ENCODE measurements at regions not wholly inside any gene's neighbourhood (a gene's known extent, or its start where the extent isn't known, plus 50 kb on each side); places are given as distances from the start of the nearest gene placed in this dataset.

GRCh38 chr3:31159331-31160039 is 265.0 kb upstream of the GADL1 start:
- H3K27me3 ChIP-seq (ENCODE audit: control insufficient read depth, insufficient read depth, low read length), result no peaks in the 10 kb centered on the region
- H3K4me3 ChIP-seq (ENCODE audit: low read depth, low read length), result no peak overlapping the region
- DNase-seq (ENCODE audit: low read depth, low spot score), result no peak
- no peaks in the 10 kb centered on the region for H3K9me3 ChIP-seq (ENCODE audit: control insufficient read depth, insufficient read depth, low read length)
- POLR2A ChIA-PET, result no interaction called here
- no peak overlapping the region for H3K27ac ChIP-seq (ENCODE audit: low read depth, low read length)
- no peak for TF ChIP-seq CTCF (IDR thresholded peaks at IDR 0.05; ENCODE audit: low read depth, low read length)
- CTCF ChIA-PET, result interaction anchor here (0.7 kb wide), 1 partner anchor 900 kb away, joined by 5 read pairs; no protein-coding TSS in a partner anchor

DNA sequence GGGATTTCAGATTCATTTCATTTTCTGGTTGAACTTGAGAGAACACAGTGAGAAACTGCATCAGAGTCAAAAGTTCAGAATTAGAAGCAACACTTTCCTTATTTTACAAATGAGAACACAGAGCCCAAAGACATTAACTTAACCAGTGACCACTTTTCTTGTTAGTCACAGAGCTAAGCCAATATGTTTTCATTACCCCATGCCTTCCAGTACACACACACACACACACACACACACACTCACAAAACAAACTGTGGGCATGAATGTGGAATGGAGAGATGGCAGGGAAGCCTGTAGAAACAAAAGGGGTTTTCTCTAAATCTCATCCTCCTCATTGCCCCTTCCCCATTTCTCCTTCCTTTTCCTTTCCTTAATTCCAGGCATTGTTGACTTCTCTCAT is 267.4 kb upstream of the GADL1 start:
- H3K9me3 ChIP-seq (ENCODE audit: control insufficient read depth, insufficient read depth, low read length), result no peaks in the 10 kb centered on the region
- TF ChIP-seq CTCF (IDR thresholded peaks at IDR 0.05; ENCODE audit: low read depth, low read length), result no peak

GRCh38 chr3:31164381-31164780 is 269.9 kb upstream of the GADL1 start:
- no peak for DNase-seq (ENCODE audit: low read depth, low spot score)
- H3K9me3 ChIP-seq (ENCODE audit: control insufficient read depth, insufficient read depth, low read length), result no peaks in the 10 kb centered on the region
- no peaks in the 10 kb centered on the region for H3K27me3 ChIP-seq (ENCODE audit: control insufficient read depth, insufficient read depth, low read length)
- ChIA-PET CTCF (no interaction called here), POLR2A (interaction anchor here (0.7 kb wide), 1 partner anchor 1222 kb away, joined by 3 read pairs; no protein-coding TSS in a partner anchor)
- no peak overlapping the region for H3K27ac ChIP-seq (ENCODE audit: low read depth, low read length)
- H3K4me3 ChIP-seq (ENCODE audit: low read depth, low read length), result no peak overlapping the region
- TF ChIP-seq CTCF (IDR thresholded peaks at IDR 0.05; ENCODE audit: low read depth, low read length), result no peak

More for the DNA sequence above, 267.4 kb upstream of the GADL1 start:
- CTCF ChIA-PET, result no interaction called here
- POLR2A ChIA-PET, result no interaction called here
- DNase-seq (ENCODE audit: low read depth, low spot score), result no peak
- H3K4me3 ChIP-seq (ENCODE audit: low read depth, low read length), result no peak overlapping the region
- no peaks in the 10 kb centered on the region for H3K27me3 ChIP-seq (ENCODE audit: control insufficient read depth, insufficient read depth, low read length)
- H3K27ac ChIP-seq (ENCODE audit: low read depth, low read length), result no peak overlapping the region

DNA sequence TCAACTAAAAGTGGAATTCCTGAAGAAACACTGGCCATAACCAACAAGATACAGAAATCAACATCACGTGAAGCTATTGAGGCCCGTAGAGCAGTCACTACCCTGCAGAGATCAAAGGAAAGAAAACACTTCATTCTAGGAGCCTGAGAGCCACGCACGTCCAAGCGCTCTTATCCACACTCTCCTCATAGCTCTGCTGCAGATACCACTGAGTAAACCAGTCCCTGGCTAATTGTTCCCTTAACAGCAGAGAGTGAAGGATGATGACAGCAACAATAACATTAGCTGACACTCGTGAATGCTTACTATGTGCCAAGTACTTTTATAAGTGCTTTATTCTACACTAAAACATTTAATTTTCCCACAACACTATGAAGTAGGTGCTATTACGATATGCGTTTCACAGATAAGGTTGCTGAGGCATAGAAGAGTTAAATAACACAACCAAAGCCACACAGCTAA is 271.0 kb upstream of the GADL1 start:
- Histone ChIP-seq H3K27ac (ENCODE audit: low read depth, low read length) (peak overlapping the region; percentile 65), H3K27me3 (ENCODE audit: control insufficient read depth, insufficient read depth, low read length) (no peaks in the 10 kb centered on the region), H3K4me3 (ENCODE audit: low read depth, low read length) (no peak overlapping the region), H3K9me3 (ENCODE audit: control insufficient read depth, insufficient read depth, low read length) (no peaks in the 10 kb centered on the region)
- CTCF ChIA-PET, result interaction anchor here (0.5 kb wide), 1 partner anchor 57 kb away, joined by 4 read pairs; no protein-coding TSS in a partner anchor
- DNase-seq (ENCODE audit: low read depth, low spot score), result no peak
- POLR2A ChIA-PET, result interaction anchor here (0.5 kb wide), 1 partner anchor 51 kb away, joined by 5 read pairs; no protein-coding TSS in a partner anchor
- TF ChIP-seq CTCF (IDR thresholded peaks at IDR 0.05; ENCODE audit: low read depth, low read length), result no peak

- Histone ChIP-seq H3K27ac (ENCODE audit: low read depth, low read length) (no peak overlapping the region), H3K4me3 (ENCODE audit: low read depth, low read length) (no peak overlapping the region), H3K27me3 (ENCODE audit: control insufficient read depth, insufficient read depth, low read length) (no peaks in the 10 kb centered on the region), H3K9me3 (ENCODE audit: control insufficient read depth, insufficient read depth, low read length) (no peaks in the 10 kb centered on the region)
- peak; percentile 60 for DNase-seq (ENCODE audit: low read depth, low spot score)
- CTCF ChIA-PET, result interaction anchor here (0.5 to 0.6 kb wide), 3 partner anchors 14 to 1908 kb away, joined by 4 to 5 read pairs (median 4); no protein-coding TSS in a partner anchor
- TF ChIP-seq CTCF (IDR thresholded peaks at IDR 0.05; ENCODE audit: low read depth, low read length), result no peak
- POLR2A ChIA-PET, result interaction anchor here (0.5 kb wide), 1 partner anchor 50 kb away, joined by 5 read pairs; no protein-coding TSS in a partner anchor
These were observed 271.9 kb upstream of the GADL1 start for GRCh38 chr3:31166249-31166885.

All from AG04450 (cell line).